GM19372 (cell line): ENCODE measurements at regions not wholly inside any gene's neighbourhood (a gene's known extent, or its start where the extent isn't known, plus 50 kb on each side); places are given as distances from the start of the nearest gene placed in this dataset.

ENCODE experiments used
- ATAC-seq: cut with Tn5 transposase; IDR thresholded peaks from one replicate; pipeline ENCODE4 v1.9.1; 2021; ENCODE audit warnings: mild to moderate bottlenecking, low read depth, moderate library complexity; ENCODE audit not compliant: unreplicated experiment

DNA sequence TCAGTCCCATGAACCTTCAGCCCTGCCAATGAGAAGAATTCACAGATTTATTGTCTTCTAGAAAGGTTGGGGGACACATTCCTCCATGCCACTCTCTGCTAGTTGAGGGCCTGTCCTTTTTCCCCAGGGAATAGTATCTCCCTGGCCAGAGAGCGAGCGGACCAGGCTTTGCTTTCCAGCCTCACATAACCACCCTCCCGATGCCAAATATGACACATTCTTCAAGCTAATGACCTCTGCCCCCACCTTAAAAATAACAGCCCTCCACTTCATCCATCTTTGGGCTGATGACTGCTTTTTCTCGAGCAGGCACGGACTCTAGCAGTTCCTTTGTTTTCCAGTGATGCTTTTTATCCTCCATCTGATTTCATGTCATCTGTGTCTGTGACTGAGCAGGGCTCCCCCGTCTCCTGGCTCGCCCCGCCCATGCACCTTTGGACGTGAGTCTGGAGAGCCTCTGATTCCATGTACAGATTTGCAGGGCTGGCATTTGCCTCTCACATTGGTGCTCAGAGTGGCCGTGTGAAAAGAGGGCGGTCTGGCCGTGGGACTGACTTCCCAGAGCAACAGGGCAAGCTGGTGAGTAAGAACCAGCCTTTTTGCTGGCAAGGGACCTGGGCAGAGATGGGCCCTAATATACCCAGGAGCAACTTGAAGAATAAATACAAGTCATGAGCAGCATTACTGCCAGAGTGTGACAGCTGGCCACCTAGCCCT, 279.8 kb downstream of the BCOR start:
- no peak for ATAC-seq

DNA sequence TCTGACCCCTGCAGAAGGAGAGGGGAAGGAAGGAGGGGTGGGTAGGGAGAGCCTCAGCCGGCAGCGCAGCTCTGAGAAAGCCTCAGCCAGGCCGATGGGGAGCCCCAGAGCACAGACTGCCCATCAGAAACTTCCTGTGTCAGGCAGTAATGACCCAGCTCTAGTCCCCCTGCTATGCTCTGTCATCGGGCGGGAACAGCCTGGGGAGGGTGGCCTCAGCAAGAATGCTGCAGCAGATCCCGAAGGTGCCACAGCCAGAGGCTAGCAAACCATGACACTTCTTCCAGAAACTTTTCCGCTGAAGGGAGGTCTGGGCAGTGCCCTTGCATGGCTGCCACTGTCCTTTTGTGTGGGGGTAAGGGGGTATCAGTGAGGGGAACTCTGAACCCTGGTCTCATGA, 279.0 kb downstream of the BCOR start:
- no peak for ATAC-seq

DNA sequence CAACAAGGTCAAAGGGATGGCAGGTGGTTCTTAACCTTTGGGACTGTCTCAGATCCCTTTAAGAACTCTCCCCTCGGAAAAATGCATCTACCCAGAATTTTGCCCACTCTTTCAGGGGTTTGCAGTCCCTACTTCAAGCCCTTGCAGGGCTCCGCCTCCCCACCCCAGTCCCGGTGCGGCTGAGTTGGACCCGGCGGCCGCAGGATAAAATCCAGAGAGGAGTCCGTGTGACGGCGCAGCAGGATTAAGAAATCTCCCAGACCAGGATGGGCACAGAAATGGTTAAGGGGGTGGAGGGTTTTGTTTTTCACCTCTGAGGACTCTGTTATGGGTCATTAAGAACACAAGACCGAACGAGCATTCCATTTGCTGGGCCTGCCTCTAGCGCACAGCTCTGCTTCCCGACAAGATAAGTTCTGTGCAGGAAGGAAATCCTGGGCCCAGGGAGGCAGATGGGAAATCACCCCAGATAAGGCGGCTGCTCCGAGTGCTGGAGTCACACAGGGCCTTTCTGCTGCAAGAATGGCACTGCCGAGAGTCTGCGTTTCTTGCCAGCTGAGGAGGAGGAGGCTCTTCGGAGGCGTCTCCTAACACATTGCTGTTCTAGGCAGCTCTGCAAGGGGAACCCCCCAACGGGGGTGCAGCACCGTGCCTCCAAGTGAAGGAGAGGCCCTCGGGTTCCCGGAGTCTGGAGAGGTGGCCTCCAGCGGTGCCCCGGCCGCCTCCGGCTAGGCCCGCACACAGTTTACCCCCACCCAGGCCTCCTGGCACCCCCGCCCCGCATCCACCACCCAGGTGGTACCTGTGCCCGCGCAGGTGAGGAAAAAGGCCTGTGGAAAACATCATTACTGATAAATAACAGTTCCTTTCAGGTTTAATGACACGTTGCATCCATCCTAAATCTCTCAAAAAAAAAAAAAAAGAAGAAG, 277.6 kb downstream of the BCOR start:
- no peak for ATAC-seq

DNA sequence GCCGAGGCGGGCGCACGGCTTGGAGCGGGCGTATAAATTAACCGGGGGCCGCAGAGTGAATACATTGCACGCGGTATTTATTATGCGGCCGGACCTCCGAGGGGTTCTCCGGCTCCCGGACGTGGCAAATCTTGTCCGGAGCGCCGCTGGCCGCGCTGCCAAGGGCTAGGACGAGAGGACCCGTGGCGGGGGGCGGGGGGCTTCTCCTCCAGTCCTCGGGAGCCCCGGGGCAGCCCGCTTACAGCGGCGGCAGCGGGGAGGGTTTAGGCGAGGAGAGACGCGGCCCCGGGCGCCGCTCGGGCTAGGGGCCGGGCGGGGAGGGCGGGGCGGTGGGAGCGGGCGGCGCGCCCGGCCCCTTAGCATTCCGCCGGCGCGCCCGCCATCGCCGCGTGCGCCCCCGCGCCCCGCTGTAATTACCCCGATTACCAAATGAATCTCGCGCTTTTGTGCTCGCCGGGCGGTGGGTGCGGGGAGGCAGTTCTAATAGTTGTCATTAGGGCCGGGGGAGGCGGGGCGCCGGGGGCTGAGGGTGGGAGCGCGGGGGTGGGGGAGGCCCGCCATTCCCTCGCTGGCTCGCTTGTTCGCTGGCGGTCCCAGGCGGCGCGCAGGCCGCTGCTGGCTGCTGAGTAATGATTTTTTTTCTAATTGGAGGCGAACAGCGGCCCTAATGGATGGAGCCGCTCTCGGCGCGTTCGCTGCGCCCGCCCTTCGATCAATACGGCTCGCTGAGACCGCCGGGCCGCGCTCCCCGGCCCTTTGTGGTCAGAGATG, 276.6 kb downstream of the BCOR start:
- no peak for ATAC-seq

DNA sequence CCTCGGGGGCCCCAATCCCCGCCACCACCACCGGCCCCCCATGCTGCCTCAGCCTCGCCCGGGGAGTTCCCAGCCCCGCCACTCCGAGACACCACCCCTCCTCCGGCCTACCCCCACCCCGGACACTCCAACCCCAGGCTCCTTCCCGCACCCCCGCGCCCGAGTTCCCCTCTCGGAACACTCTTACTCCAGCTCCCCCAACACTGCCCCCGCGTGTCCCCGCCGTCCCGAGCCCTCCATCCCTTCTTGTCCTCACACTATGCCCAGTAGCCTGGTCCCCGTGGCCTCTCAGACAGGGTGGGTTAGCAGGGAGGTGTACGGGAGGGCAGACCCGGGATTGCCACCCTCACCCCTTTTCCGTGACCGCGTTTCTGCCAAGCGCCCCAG, 276.1 kb downstream of the BCOR start:
- ATAC-seq = no peak

DNA sequence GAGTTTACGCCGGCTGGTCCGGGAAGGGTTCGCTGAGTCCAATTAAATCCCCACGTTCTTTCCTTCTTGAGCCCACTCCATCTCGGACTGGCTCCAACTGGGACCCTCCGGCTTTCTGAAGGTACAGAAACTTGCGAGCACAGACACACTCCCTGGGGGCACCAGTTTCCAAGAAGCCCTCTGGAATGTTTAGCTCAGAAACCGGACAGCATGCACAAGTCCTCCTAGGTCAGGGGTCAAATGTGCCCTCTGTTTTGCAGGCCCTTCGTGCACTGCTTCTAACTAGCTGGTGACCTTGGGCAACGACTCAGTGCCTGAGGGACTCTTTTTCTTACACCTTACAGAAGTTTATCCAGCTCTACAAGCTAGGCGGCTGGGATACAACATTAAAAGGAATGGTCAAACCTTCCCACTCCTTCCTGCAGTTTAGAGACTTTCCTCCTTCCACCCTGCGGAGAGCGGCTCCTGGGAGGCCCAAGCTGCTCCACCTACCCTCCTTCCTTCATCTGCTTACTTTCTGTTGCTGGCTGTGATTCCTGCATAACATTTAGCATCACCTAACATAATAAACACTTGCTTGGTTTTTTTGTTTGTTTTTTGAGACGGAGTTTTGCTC, 275.5 kb downstream of the BCOR start:
- no peak for ATAC-seq

DNA sequence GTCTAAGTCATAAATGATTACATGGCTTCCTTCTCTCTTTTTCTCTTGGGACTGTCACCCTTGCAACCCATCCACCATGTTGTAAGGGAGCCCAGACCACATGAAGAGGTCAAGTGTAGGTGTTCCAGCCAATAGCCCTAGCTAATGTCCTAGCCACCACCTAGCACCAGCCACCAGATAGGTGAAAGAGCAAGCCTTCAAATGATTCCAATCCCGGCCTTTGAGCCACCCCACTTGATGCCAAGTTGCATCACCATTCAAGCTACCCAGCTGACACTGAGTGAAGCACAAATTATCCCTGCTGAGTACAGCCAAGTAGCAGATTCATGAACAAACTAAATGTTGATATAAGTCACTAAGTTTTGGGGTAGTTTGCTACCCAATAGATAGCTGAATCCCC, 274.3 kb downstream of the BCOR start:
- no peak for ATAC-seq

DNA sequence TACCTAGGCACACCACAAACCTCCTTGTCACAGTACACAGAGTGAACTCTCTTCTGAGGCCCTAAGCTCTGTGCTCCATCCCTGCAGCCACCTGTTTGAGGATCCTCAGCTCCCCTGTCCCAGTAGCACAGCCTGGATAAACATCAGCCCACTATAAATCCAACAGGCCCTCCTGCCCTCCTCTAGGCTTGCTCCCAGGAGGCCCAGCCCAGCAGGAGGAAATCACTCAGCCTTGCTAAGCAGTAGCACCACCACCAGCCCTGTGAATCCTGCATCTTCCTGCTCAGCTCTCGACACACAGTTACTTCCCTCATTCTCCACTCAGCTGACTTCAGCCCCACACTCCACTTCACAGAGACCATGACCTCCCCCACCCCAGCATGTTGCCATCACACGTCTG, 273.9 kb downstream of the BCOR start:
- ATAC-seq = no peak

DNA sequence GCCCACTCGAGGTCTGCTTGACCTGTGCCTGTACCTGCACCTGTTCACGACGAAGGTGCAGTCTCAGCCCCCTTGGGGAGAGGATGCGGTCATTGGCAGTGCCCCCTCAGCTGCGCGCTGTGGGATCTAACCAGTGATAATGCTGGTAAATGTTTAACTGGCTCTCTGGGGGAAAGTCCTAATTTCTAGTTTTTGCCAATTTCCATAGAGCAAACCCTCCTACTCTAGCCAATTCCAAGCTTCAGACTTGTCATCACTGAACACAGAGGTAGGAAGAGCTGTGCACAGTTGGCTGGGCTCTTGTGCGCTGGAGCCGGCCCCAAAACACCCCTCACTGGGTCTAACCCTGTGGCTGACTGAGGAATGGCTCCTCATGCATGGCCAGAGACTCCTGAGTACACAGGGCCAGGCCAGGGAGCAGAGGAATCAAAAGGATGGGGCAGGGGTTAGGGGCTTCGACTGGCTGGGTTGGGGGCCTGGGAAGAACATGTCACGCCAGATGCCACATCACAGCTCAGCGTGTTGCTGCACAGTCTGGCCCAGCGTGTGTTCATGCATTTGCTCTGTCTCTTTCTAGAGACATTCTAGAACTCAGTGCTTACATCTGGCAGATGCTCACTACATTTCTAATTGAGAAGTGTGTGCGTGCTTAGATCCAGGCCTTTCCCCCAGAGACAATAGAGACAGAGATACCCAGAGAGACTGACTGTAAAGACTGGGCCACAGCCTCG, 270.8 kb downstream of the BCOR start:
- ATAC-seq = no peak

DNA sequence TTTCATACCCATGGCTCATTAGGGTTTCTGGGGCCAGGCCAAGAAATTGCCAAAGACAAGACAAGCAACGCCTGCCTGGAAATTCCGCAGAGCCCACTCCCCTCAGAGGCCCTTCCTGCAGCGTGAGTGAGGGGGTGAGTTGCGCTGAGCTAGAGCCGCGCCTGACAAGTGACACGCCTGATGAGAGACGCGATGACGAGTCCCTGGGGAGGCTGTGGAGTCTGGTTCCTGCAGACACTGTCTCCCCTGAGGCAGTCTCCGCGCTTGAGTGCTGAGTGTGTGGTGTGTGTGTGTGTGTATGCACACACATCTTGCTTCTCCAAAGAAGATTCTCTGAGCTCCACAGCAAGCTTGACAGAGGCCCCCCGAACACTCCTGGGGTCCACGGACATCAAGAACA, 269.8 kb downstream of the BCOR start:
- ATAC-seq = no peak

DNA sequence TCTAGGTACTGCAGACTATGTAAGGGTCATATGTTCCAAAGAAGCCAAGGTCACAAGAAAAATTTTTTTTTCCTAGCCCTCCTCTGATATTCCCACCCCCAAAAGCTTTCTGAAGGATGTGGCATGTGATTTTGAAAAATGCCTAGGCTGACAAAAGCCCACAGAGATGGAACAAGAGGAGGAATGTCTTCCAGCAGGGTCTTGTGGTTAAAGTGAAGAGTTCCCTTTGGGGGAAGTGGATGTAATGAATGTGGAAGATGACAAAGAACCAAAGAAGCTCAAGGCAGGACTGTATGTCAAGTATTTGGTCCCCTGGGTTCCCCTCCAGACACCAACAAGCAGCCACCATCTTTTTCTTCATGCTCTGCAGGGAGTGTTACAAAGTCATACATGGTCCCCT, 268.8 kb downstream of the BCOR start:
- ATAC-seq = no peak

DNA sequence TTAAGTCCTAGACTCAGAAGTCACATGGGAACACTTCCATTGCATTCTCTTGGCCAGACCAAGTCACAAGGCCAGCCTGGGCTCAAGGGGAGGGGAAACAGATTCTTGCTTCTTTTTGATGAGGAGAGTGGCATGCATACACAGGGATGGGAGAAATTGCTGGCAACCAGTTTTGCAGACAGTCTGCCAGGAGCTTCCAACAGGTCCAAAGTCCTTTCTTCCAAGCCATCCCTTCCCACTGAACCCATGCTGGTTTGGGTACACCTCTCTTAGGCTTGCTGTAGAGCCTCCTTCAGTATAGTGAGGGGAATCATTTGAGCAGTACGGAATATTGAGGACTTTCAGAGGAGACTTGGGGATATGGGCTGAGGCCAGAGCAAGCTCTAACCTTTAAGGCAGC, 267.8 kb downstream of the BCOR start:
- no peak for ATAC-seq

DNA sequence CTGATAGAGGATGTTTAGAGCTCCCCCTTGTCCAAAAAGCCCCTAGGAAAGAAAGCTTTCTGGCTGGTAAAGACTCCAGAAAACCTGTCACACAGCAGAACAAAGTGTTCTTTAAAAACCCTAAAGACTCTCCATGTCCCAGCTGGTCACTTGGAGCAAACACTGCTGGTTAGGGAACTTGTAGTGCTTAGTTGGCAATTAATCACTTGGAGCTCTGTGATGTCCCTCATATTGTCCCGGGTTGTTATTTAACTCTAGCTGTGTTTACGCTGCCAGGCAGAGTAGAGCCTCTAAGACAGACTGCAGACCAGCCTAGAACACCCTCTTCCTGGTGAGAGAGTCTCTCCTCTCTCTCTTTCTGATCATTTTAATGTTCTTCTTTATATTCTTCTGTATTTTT, 267.3 kb downstream of the BCOR start:
- no peak for ATAC-seq

DNA sequence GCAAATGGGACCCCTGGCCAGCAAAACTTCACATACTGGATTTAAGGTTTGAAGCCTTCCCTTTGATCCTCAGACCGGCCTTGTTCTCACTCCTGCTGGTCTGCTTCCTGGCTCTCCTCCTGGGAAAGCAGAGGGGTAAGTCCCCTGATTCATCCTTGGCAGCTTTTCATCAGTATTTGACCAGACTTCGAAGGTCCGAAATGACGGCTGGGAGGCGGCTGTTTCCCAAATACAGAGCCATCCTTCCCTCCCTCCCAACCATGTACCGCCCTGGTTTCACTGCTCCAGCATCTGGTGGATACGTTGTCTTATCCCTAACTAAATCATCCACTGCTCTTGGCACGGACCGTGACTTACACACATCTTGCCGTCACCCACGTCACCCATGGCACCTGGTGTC, 265.5 kb downstream of the BCOR start:
- no peak for ATAC-seq

DNA sequence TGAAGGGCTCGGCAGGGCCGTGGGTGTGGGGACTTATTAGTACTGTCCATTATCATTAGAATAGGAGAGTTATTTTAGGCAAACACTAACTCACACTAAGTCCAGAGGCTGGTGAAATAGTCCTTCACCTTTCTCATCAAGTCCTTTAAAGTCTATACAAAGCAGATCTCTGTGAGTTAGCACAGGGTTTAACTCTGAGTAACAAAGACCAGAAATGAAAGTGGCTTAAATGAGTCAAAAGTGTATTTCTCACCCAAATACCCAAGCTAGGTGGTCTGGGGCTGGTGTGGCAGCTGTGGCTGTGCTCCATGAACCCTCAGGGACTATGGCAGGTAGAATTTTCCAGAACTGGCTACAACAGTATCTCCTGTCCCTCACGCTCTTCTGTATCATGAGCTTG, 263.2 kb downstream of the BCOR start:
- ATAC-seq = no peak

DNA sequence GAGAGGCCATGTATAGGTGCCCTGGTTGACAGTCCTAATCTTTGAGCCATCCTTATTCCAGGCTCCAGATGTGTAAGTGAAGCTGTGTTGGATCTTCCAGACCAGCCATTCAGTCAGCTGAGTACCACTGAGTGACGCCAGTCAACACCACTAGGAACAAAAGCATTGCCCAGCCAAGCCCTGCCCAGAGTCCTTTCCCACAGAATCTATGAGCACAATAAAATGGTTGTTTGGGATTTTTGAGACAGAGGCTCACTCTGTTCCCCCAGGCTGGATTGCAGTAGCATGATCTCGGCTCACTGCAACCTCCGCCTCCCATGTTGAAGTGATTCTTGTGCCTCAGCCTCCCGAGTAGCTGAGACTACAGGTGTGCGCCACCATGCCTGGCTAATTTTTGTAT, 262.5 kb downstream of the BCOR start:
- ATAC-seq = no peak

DNA sequence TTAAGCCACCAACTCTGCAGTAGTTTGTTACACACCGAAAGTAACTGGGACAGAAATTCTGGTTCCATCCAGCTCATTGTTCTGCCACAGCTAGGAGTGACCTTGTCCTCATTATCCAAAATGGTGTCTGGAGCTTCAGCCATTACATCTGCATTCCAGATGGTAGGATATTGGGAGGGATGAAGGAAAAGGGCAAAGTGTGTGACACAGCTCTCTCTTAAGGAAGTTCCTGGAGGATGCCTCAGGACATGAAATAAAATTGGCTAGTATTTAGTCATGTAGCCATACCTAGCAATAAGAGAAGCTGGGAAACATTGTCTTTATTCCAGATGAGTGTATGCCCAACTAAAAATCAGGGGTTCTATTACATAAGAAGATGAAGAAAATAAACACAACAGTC, 262.0 kb downstream of the BCOR start:
- ATAC-seq = no peak

DNA sequence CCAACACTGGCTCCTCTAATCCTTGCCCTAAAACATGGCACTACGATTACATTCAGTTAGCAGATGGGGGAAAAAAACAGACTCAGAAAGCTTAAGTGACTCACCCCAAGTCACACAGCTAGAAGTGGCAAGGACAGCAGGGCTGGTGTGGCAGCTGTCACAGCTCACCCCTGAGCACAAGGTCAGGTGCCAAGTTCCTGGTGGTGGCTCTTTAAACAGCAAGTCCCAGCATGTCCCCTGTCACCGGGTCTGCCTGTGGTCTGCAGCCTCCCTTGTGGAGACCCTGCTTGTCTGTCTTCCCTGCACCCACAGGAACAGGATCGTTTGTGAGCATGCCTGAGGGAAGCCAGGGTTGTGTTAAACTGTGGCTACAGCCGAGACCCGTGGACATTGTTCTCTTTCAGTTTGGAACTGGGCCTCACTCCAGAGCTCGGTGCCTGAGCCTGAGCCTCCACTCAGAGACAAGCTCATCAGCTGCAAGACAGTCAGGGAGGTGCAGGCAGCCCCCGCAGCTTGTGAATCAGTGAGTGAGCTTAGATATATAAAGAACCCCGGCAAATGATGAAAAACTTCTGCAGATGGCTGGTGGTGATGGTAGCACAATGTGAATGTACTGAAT, 260.8 kb downstream of the BCOR start:
- no peak for ATAC-seq

DNA sequence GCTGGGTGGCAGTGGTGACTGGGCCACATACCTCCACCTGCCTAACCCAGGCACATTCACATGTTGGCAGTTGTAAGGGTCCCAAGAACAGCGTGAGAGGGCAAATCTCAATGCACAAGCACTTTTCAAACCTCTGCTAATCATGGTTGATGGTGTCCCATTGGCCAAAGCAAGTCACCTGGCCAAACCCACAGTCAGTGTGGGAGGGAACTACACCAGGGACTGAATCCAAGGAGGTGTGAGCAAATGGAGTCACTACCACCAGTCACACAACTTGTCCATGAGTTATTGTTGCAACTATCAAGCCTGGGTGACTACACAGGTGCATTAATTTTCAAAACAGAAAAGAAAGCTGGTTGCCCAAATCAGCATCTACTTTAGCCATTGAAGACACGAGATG, 260.1 kb downstream of the BCOR start:
- ATAC-seq = no peak

DNA sequence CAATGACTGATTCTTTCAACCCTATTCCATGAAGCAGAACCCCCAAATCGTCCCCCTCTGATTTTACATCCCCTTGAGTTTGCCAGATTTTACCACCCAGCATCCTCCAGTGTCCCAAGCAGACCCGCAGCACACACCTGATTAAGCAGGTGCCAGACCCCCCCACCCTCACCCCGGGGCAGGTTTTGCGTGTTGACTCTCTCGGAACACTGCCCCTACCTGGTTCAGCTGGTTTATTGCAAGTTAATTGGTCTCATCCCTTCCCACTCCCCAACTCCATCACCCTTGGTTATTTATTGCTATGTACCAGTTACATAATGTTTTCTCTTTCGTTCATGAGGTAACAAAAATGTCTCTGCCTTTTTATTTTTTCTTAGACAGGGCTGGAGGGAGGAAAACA, 258.4 kb downstream of the BCOR start:
- ATAC-seq = no peak
